ENCODE measurements at regions not wholly inside any gene's neighbourhood (a gene's known extent, or its start where the extent isn't known, plus 50 kb on each side); places are given as distances from the start of the nearest gene placed in this dataset.

GRCh38 chr12:46946137-46946536 lies 120.3 kb upstream of the SLC38A4 start:
- H3K36me3 ChIP-seq (ENCODE audit: control insufficient read depth in 1 of 2, insufficient read depth in 2 of 2, low read length in 2 of 2), result no peaks in the 10 kb centered on the region
- H3K27me3 ChIP-seq (ENCODE audit: low read depth, low read length), result no peaks in the 10 kb centered on the region
- H3K4me1 ChIP-seq (ENCODE audit: control insufficient read depth in 1 of 2, insufficient read depth in 2 of 2, low read length in 2 of 2), result no peaks in the 10 kb centered on the region
- H3K27ac ChIP-seq (ENCODE audit: low read length), result no peak overlapping the region
- H3K4me3 ChIP-seq (ENCODE audit: low read depth in 1 of 2, low read length in 2 of 2), result no peak overlapping the region
- H3K9me3 ChIP-seq (ENCODE audit: control insufficient read depth in 1 of 2, low read length in 2 of 2), result no peaks in the 10 kb centered on the region

- Histone ChIP-seq H3K27ac (ENCODE audit: low read length) (no peak overlapping the region), H3K4me3 (ENCODE audit: low read depth in 1 of 2, low read length in 2 of 2) (no peak overlapping the region), H3K4me1 (ENCODE audit: control insufficient read depth in 1 of 2, insufficient read depth in 2 of 2, low read length in 2 of 2) (peaks cover 0 to 6% of the 10 kb centered on the region in 2 donors), H3K27me3 (ENCODE audit: low read depth, low read length) (no peaks in the 10 kb centered on the region), H3K9me3 (ENCODE audit: control insufficient read depth in 1 of 2, low read length in 2 of 2) (no peaks in the 10 kb centered on the region), H3K36me3 (ENCODE audit: control insufficient read depth in 1 of 2, insufficient read depth in 2 of 2, low read length in 2 of 2) (no peaks in the 10 kb centered on the region)
Measured at GRCh38 chr12:46948936-46949545, 123.2 kb upstream of the SLC38A4 start.

GRCh38 chr12:46950094-46950493 lies 124.3 kb upstream of the SLC38A4 start:
- H3K9me3 ChIP-seq (ENCODE audit: control insufficient read depth in 1 of 2, low read length in 2 of 2), result no peaks in the 10 kb centered on the region
- peaks cover 0 to 6% of the 10 kb centered on the region in 2 donors for H3K4me1 ChIP-seq (ENCODE audit: control insufficient read depth in 1 of 2, insufficient read depth in 2 of 2, low read length in 2 of 2)
- H3K27ac ChIP-seq (ENCODE audit: low read length), result no peak overlapping the region
- no peaks in the 10 kb centered on the region for H3K36me3 ChIP-seq (ENCODE audit: control insufficient read depth in 1 of 2, insufficient read depth in 2 of 2, low read length in 2 of 2)
- H3K4me3 ChIP-seq (ENCODE audit: low read depth in 1 of 2, low read length in 2 of 2), result no peak overlapping the region
- no peaks in the 10 kb centered on the region for H3K27me3 ChIP-seq (ENCODE audit: low read depth, low read length)

GRCh38 chr12:46952880-46953483 lies 126.4 kb upstream of the PCED1B start:
- Histone ChIP-seq H3K9me3 (ENCODE audit: control insufficient read depth in 1 of 2, low read length in 2 of 2) (no peaks in the 10 kb centered on the region), H3K27me3 (ENCODE audit: low read depth, low read length) (no peaks in the 10 kb centered on the region), H3K36me3 (ENCODE audit: control insufficient read depth in 1 of 2, insufficient read depth in 2 of 2, low read length in 2 of 2) (no peaks in the 10 kb centered on the region), H3K4me1 (ENCODE audit: control insufficient read depth in 1 of 2, insufficient read depth in 2 of 2, low read length in 2 of 2) (peaks cover 0 to 6% of the 10 kb centered on the region in 2 donors), H3K27ac (ENCODE audit: low read length) (no peak overlapping the region), H3K4me3 (ENCODE audit: low read depth in 1 of 2, low read length in 2 of 2) (no peak overlapping the region)

- Histone ChIP-seq H3K27ac (ENCODE audit: low read length) (no peak overlapping the region), H3K9me3 (ENCODE audit: control insufficient read depth in 1 of 2, low read length in 2 of 2) (no peaks in the 10 kb centered on the region), H3K36me3 (ENCODE audit: control insufficient read depth in 1 of 2, insufficient read depth in 2 of 2, low read length in 2 of 2) (no peaks in the 10 kb centered on the region), H3K4me1 (ENCODE audit: control insufficient read depth in 1 of 2, insufficient read depth in 2 of 2, low read length in 2 of 2) (peaks cover 0 to 6% of the 10 kb centered on the region in 2 donors), H3K4me3 (ENCODE audit: low read depth in 1 of 2, low read length in 2 of 2) (no peak overlapping the region), H3K27me3 (ENCODE audit: low read depth, low read length) (no peaks in the 10 kb centered on the region)
Measured at GRCh38 chr12:46956451-46957035, 122.9 kb upstream of the PCED1B start.

- no peak overlapping the region for H3K4me3 ChIP-seq (ENCODE audit: low read depth in 1 of 2, low read length in 2 of 2)
Measured at GRCh38 chr12:46958053-46958452, 121.4 kb upstream of the PCED1B start.

GRCh38 chr12:46958599-46959290 lies 120.7 kb upstream of the PCED1B start:
- no peak overlapping the region for H3K4me3 ChIP-seq (ENCODE audit: low read depth in 1 of 2, low read length in 2 of 2)
- H3K9me3 ChIP-seq (ENCODE audit: control insufficient read depth in 1 of 2, low read length in 2 of 2), result no peaks in the 10 kb centered on the region
- H3K27ac ChIP-seq (ENCODE audit: low read length), result no peak overlapping the region
- H3K36me3 ChIP-seq (ENCODE audit: control insufficient read depth in 1 of 2, insufficient read depth in 2 of 2, low read length in 2 of 2), result no peaks in the 10 kb centered on the region
- H3K27me3 ChIP-seq (ENCODE audit: low read depth, low read length), result no peaks in the 10 kb centered on the region
- H3K4me1 ChIP-seq (ENCODE audit: control insufficient read depth in 1 of 2, insufficient read depth in 2 of 2, low read length in 2 of 2), result no peaks in the 10 kb centered on the region

More at GRCh38 chr12:46958053-46958452, 121.4 kb upstream of the PCED1B start:
- Histone ChIP-seq H3K27ac (ENCODE audit: low read length) (no peak overlapping the region), H3K4me1 (ENCODE audit: control insufficient read depth in 1 of 2, insufficient read depth in 2 of 2, low read length in 2 of 2) (no peaks in the 10 kb centered on the region), H3K27me3 (ENCODE audit: low read depth, low read length) (no peaks in the 10 kb centered on the region), H3K9me3 (ENCODE audit: control insufficient read depth in 1 of 2, low read length in 2 of 2) (no peaks in the 10 kb centered on the region), H3K36me3 (ENCODE audit: control insufficient read depth in 1 of 2, insufficient read depth in 2 of 2, low read length in 2 of 2) (no peaks in the 10 kb centered on the region)

GRCh38 chr12:46959502-46959901 lies 119.9 kb upstream of the PCED1B start:
- H3K27ac ChIP-seq (ENCODE audit: low read length), result no peak overlapping the region
- H3K4me3 ChIP-seq (ENCODE audit: low read depth in 1 of 2, low read length in 2 of 2), result no peak overlapping the region

GRCh38 chr12:46960681-46961080 lies 118.7 kb upstream of the PCED1B start:
- H3K4me3 ChIP-seq (ENCODE audit: low read depth in 1 of 2, low read length in 2 of 2), result no peak overlapping the region
- H3K4me1 ChIP-seq (ENCODE audit: control insufficient read depth in 1 of 2, insufficient read depth in 2 of 2, low read length in 2 of 2), result peaks cover 0 to 8% of the 10 kb centered on the region in 2 donors

More at GRCh38 chr12:46959502-46959901, 119.9 kb upstream of the PCED1B start:
- Histone ChIP-seq H3K9me3 (ENCODE audit: control insufficient read depth in 1 of 2, low read length in 2 of 2) (no peaks in the 10 kb centered on the region), H3K36me3 (ENCODE audit: control insufficient read depth in 1 of 2, insufficient read depth in 2 of 2, low read length in 2 of 2) (no peaks in the 10 kb centered on the region), H3K27me3 (ENCODE audit: low read depth, low read length) (no peaks in the 10 kb centered on the region), H3K4me1 (ENCODE audit: control insufficient read depth in 1 of 2, insufficient read depth in 2 of 2, low read length in 2 of 2) (peaks cover 0 to 7% of the 10 kb centered on the region in 2 donors)

GRCh38 chr12:46963191-46963590 lies 116.2 kb upstream of the PCED1B start:
- Histone ChIP-seq H3K9me3 (ENCODE audit: control insufficient read depth in 1 of 2, low read length in 2 of 2) (no peaks in the 10 kb centered on the region), H3K4me1 (ENCODE audit: control insufficient read depth in 1 of 2, insufficient read depth in 2 of 2, low read length in 2 of 2) (peaks cover 0 to 8% of the 10 kb centered on the region in 2 donors), H3K36me3 (ENCODE audit: control insufficient read depth in 1 of 2, insufficient read depth in 2 of 2, low read length in 2 of 2) (no peaks in the 10 kb centered on the region), H3K27ac (ENCODE audit: low read length) (no peak overlapping the region), H3K4me3 (ENCODE audit: low read depth in 1 of 2, low read length in 2 of 2) (no peak overlapping the region), H3K27me3 (ENCODE audit: low read depth, low read length) (no peaks in the 10 kb centered on the region)

More at GRCh38 chr12:46960681-46961080, 118.7 kb upstream of the PCED1B start:
- Histone ChIP-seq H3K27me3 (ENCODE audit: low read depth, low read length) (no peaks in the 10 kb centered on the region), H3K27ac (ENCODE audit: low read length) (no peak overlapping the region), H3K9me3 (ENCODE audit: control insufficient read depth in 1 of 2, low read length in 2 of 2) (no peaks in the 10 kb centered on the region), H3K36me3 (ENCODE audit: control insufficient read depth in 1 of 2, insufficient read depth in 2 of 2, low read length in 2 of 2) (no peaks in the 10 kb centered on the region)
